ENCODE measurements at regions not wholly inside any gene's neighbourhood (a gene's known extent, or its start where the extent isn't known, plus 50 kb on each side); places are given as distances from the start of the nearest gene placed in this dataset.

GRCh38 chr15:36511594-36511993, 67.8 kb upstream of the CDIN1 start:
- ATAC-seq: no peak
- TF ChIP-seq CEBPB (IDR thresholded peaks at IDR 0.05; ENCODE audit: low read depth): no peak
- TF ChIP-seq SIN3A (IDR thresholded peaks at IDR 0.05; ENCODE audit: low read depth): no peak
- Histone ChIP-seq H3K36me3 (ENCODE audit: control insufficient read depth in 1 of 2, insufficient read depth in 2 of 2, low read length in 2 of 2) (no peaks in the 10 kb centered on the region), H3K9me2 (ENCODE audit: insufficient read depth) (0 out of 2 replicates have a peak, but pooled peaks cover 3% of the 10 kb centered on the region), H2AFZ (ENCODE audit: low read depth, low read length, poor library complexity, severe bottlenecking) (no peak overlapping the region), H3K9me3 (ENCODE audit: control insufficient read depth in 1 of 2, insufficient read depth in 1 of 2, low read depth in 1 of 2, low read length in 2 of 2) (no peaks in the 10 kb centered on the region), H3K27me3 (ENCODE audit: insufficient read depth, low read length) (no peaks in the 10 kb centered on the region), H3K27ac (ENCODE audit: low read depth, low read length) (no peak overlapping the region), H3K4me3 (replicated peaks in 1 of 2; ENCODE audit: low read depth in 1 of 2, low read length in 2 of 2) (no peak overlapping the region), H3K4me1 (ENCODE audit: control insufficient read depth in 1 of 2, insufficient read depth in 2 of 2, low read length in 2 of 2) (no peaks in the 10 kb centered on the region), H3K79me2 (ENCODE audit: insufficient read depth, low read length) (no peaks in the 10 kb centered on the region), H3K4me2 (ENCODE audit: low read length) (no peak overlapping the region), H4K20me1 (ENCODE audit: insufficient read depth) (no peaks in the 10 kb centered on the region), H3K9ac (ENCODE audit: low read length) (no peak overlapping the region)
- CTCF ChIA-PET: no interaction called here
- BruUV-seq (replicated peaks): no TSS peak
- RAD21 ChIA-PET (ENCODE audit: low non-redundant PET in 1 of 2, low total read pairs in 2 of 2, uncharacterized antibody in 2 of 2, unreplicated experiment in 2 of 2): no interaction called here
- intact Hi-C loops (cut with micrococcal nuclease): no loop called here
- POLR2A ChIA-PET: no interaction called here
- DNase-seq (ENCODE audit: low read depth, low spot score): no peak

- no peak for ATAC-seq
- POLR2A ChIA-PET: no interaction called here
- Histone ChIP-seq H4K20me1 (ENCODE audit: insufficient read depth) (no peaks in the 10 kb centered on the region), H3K27me3 (ENCODE audit: insufficient read depth, low read length) (no peaks in the 10 kb centered on the region), H3K9me2 (ENCODE audit: insufficient read depth) (no peaks in the 10 kb centered on the region), H2AFZ (ENCODE audit: low read depth, low read length, poor library complexity, severe bottlenecking) (no peak overlapping the region), H3K79me2 (ENCODE audit: insufficient read depth, low read length) (no peaks in the 10 kb centered on the region), H3K4me1 (ENCODE audit: control insufficient read depth in 1 of 2, insufficient read depth in 2 of 2, low read length in 2 of 2) (no peaks in the 10 kb centered on the region), H3K27ac (ENCODE audit: low read depth, low read length) (no peak overlapping the region), H3K4me3 (replicated peaks in 1 of 2; ENCODE audit: low read depth in 1 of 2, low read length in 2 of 2) (no peak overlapping the region), H3K4me2 (ENCODE audit: low read length) (no peak overlapping the region), H3K36me3 (ENCODE audit: control insufficient read depth in 1 of 2, insufficient read depth in 2 of 2, low read length in 2 of 2) (no peaks in the 10 kb centered on the region), H3K9me3 (ENCODE audit: control insufficient read depth in 1 of 2, insufficient read depth in 1 of 2, low read depth in 1 of 2, low read length in 2 of 2) (no peaks in the 10 kb centered on the region), H3K9ac (ENCODE audit: low read length) (no peak overlapping the region)
- RAD21 ChIA-PET (ENCODE audit: low non-redundant PET in 1 of 2, low total read pairs in 2 of 2, uncharacterized antibody in 2 of 2, unreplicated experiment in 2 of 2): no interaction called here
- intact Hi-C loops (cut with micrococcal nuclease): no loop called here
- no peak for DNase-seq (ENCODE audit: low read depth, low spot score)
- TF ChIP-seq EZH2phosphoT487 (IDR thresholded peaks at IDR 0.05; ENCODE audit: borderline replicate concordance) (no peak), TCF7L2 (IDR thresholded peaks at IDR 0.05; ENCODE audit: borderline replicate concordance, extremely low read depth, insufficient read depth, insufficient read length) (no peak), SIN3A (IDR thresholded peaks at IDR 0.05; ENCODE audit: low read depth) (no peak), CTCF (IDR thresholded peaks at IDR 0.05 in 2 of 3, conservative IDR thresholded peaks at IDR 0.05 in 1 of 3; ENCODE audit: borderline replicate concordance in 1 of 3, insufficient read depth in 1 of 3, low read depth in 2 of 3, low read length in 2 of 3) (no peak), JUND (IDR thresholded peaks at IDR 0.05) (no peak), YY1 (IDR thresholded peaks at IDR 0.05; ENCODE audit: extremely low read depth, insufficient replicate concordance, low read depth, low read length) (no peak), EZH2 (IDR thresholded peaks at IDR 0.05) (no peak), CEBPB (IDR thresholded peaks at IDR 0.05; ENCODE audit: low read depth) (no peak)
- TF ChIP-seq, protein P1, sequence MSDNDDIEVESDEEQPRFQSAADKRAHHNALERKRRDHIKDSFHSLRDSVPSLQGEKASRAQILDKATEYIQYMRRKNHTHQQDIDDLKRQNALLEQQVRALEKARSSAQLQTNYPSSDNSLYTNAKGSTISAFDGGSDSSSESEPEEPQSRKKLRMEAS (IDR thresholded peaks at IDR 0.05): no peak
- CTCF ChIA-PET: no interaction called here
- no TSS peak for BruUV-seq (replicated peaks)
These were observed 61.7 kb upstream of the CDIN1 start for GRCh38 chr15:36517758-36518157.

Measured in HCT116 (cell line).